HUES48 (cell line): ENCODE measurements at regions not wholly inside any gene's neighbourhood (a gene's known extent, or its start where the extent isn't known, plus 50 kb on each side); places are given as distances from the start of the nearest gene placed in this dataset.

Experiments used
- H3K27ac ChIP-seq: one replicate; pipeline ENCODE4 v1.7.0; 2013; ENCODE audit warnings: low read depth, low read length, inconsistent platforms
- H3K27me3 ChIP-seq: 2 replicates; pipeline ENCODE4 v1.6.1; 2013; ENCODE audit warnings: mild to moderate bottlenecking, low read length; ENCODE audit not compliant: control insufficient read depth, insufficient read depth
- H3K36me3 ChIP-seq: 2 replicates; pipeline ENCODE4 v1.6.1; 2013; ENCODE audit warnings: low read length; ENCODE audit not compliant: control insufficient read depth, insufficient read depth
- H3K4me1 ChIP-seq: 2 replicates; pipeline ENCODE4 v1.6.1; 2013; ENCODE audit warnings: mild to moderate bottlenecking, low read length; ENCODE audit not compliant: control insufficient read depth, insufficient read depth
- H3K4me3 ChIP-seq: 2 replicates; pipeline ENCODE4 v1.5.1; 2013; ENCODE audit warnings: mild to moderate bottlenecking, low read depth, low read length
- H3K9ac ChIP-seq: 2 replicates; pipeline ENCODE4 v1.6.1; 2013; ENCODE audit warnings: mild to moderate bottlenecking, low read depth, low read length, moderate library complexity
- H3K9me3 ChIP-seq: 2 replicates; pipeline ENCODE4 v1.6.1; 2013; ENCODE audit warnings: low read length; ENCODE audit not compliant: control insufficient read depth, insufficient read depth

GRCh38 chr14:21995332-21995731 is 321.7 kb upstream of the OR4E1 start:
- H3K4me3 ChIP-seq: no peak overlapping the region
- H3K9me3 ChIP-seq: no peaks in the 10 kb centered on the region
- H3K27ac ChIP-seq: no peak overlapping the region
- H3K36me3 ChIP-seq: no peaks in the 10 kb centered on the region
- H3K4me1 ChIP-seq: peaks cover 6% of the 10 kb centered on the region
- no peak overlapping the region for H3K9ac ChIP-seq
- H3K27me3 ChIP-seq: no peaks in the 10 kb centered on the region

GRCh38 chr14:21993837-21994236 is 320.2 kb upstream of the OR4E1 start:
- no peak overlapping the region for H3K9ac ChIP-seq
- no peaks in the 10 kb centered on the region for H3K36me3 ChIP-seq
- H3K4me3 ChIP-seq: no peak overlapping the region
- H3K4me1 ChIP-seq: peaks cover 6% of the 10 kb centered on the region
- H3K9me3 ChIP-seq: no peaks in the 10 kb centered on the region
- H3K27ac ChIP-seq: no peak overlapping the region
- no peaks in the 10 kb centered on the region for H3K27me3 ChIP-seq

GRCh38 chr14:21993070-21993469 is 319.5 kb upstream of the OR4E1 start:
- peaks cover 6% of the 10 kb centered on the region for H3K4me1 ChIP-seq
- no peak overlapping the region for H3K27ac ChIP-seq
- no peaks in the 10 kb centered on the region for H3K9me3 ChIP-seq
- no peak overlapping the region for H3K9ac ChIP-seq
- H3K36me3 ChIP-seq: no peaks in the 10 kb centered on the region
- no peaks in the 10 kb centered on the region for H3K27me3 ChIP-seq
- H3K4me3 ChIP-seq: no peak overlapping the region

- H3K9me3 ChIP-seq: no peaks in the 10 kb centered on the region
- no peak overlapping the region for H3K27ac ChIP-seq
- no peak overlapping the region for H3K9ac ChIP-seq
- H3K36me3 ChIP-seq: no peaks in the 10 kb centered on the region
- H3K27me3 ChIP-seq: no peaks in the 10 kb centered on the region
- H3K4me3 ChIP-seq: no peak overlapping the region
- no peaks in the 10 kb centered on the region for H3K4me1 ChIP-seq
Observed at GRCh38 chr14:21991130-21991529, 317.5 kb upstream of the OR4E1 start.

GRCh38 chr14:21990116-21990515 is 316.5 kb upstream of the OR4E1 start:
- Histone ChIP-seq H3K27ac (no peak overlapping the region), H3K27me3 (no peaks in the 10 kb centered on the region), H3K4me3 (no peak overlapping the region), H3K9ac (no peak overlapping the region), H3K9me3 (no peaks in the 10 kb centered on the region), H3K36me3 (no peaks in the 10 kb centered on the region), H3K4me1 (no peaks in the 10 kb centered on the region)

- Histone ChIP-seq H3K9ac (no peak overlapping the region), H3K4me1 (no peaks in the 10 kb centered on the region), H3K36me3 (no peaks in the 10 kb centered on the region), H3K27me3 (no peaks in the 10 kb centered on the region), H3K4me3 (no peak overlapping the region), H3K27ac (no peak overlapping the region), H3K9me3 (no peaks in the 10 kb centered on the region)
Observed at GRCh38 chr14:21989090-21989489, 315.5 kb upstream of the OR4E1 start.

- no peak overlapping the region for H3K9ac ChIP-seq
- H3K4me3 ChIP-seq: no peak overlapping the region
- no peaks in the 10 kb centered on the region for H3K27me3 ChIP-seq
- no peaks in the 10 kb centered on the region for H3K36me3 ChIP-seq
- no peak overlapping the region for H3K27ac ChIP-seq
- H3K4me1 ChIP-seq: no peaks in the 10 kb centered on the region
- H3K9me3 ChIP-seq: no peaks in the 10 kb centered on the region
Observed at GRCh38 chr14:21988413-21988812, 314.8 kb upstream of the OR4E1 start.

- Histone ChIP-seq H3K27me3 (no peaks in the 10 kb centered on the region), H3K36me3 (no peaks in the 10 kb centered on the region), H3K9ac (no peak overlapping the region), H3K9me3 (no peaks in the 10 kb centered on the region), H3K4me1 (no peaks in the 10 kb centered on the region), H3K4me3 (no peak overlapping the region), H3K27ac (no peak overlapping the region)
Observed at GRCh38 chr14:21987937-21988336, 314.3 kb upstream of the OR4E1 start.

GRCh38 chr14:21985081-21985480 is 311.5 kb upstream of the OR4E1 start:
- no peaks in the 10 kb centered on the region for H3K36me3 ChIP-seq
- H3K27me3 ChIP-seq: no peaks in the 10 kb centered on the region
- no peak overlapping the region for H3K27ac ChIP-seq
- H3K9ac ChIP-seq: no peak overlapping the region
- no peak overlapping the region for H3K4me3 ChIP-seq
- H3K4me1 ChIP-seq: no peaks in the 10 kb centered on the region
- no peaks in the 10 kb centered on the region for H3K9me3 ChIP-seq

- no peak overlapping the region for H3K4me3 ChIP-seq
- no peak overlapping the region for H3K9ac ChIP-seq
- H3K27me3 ChIP-seq: no peaks in the 10 kb centered on the region
- no peak overlapping the region for H3K27ac ChIP-seq
- H3K4me1 ChIP-seq: no peaks in the 10 kb centered on the region
- no peaks in the 10 kb centered on the region for H3K36me3 ChIP-seq
- H3K9me3 ChIP-seq: no peaks in the 10 kb centered on the region
Observed at GRCh38 chr14:21978999-21979314, 305.3 kb upstream of the OR4E1 start.

GRCh38 chr14:21978184-21978998 is 304.8 kb upstream of the OR4E1 start:
- no peaks in the 10 kb centered on the region for H3K4me1 ChIP-seq
- no peaks in the 10 kb centered on the region for H3K27me3 ChIP-seq
- no peak overlapping the region for H3K9ac ChIP-seq
- H3K27ac ChIP-seq: no peak overlapping the region
- no peaks in the 10 kb centered on the region for H3K36me3 ChIP-seq
- H3K9me3 ChIP-seq: no peaks in the 10 kb centered on the region
- H3K4me3 ChIP-seq: no peak overlapping the region
